ENCODE measurements at regions not wholly inside any gene's neighbourhood (a gene's known extent, or its start where the extent isn't known, plus 50 kb on each side); places are given as distances from the start of the nearest gene placed in this dataset.

DNA sequence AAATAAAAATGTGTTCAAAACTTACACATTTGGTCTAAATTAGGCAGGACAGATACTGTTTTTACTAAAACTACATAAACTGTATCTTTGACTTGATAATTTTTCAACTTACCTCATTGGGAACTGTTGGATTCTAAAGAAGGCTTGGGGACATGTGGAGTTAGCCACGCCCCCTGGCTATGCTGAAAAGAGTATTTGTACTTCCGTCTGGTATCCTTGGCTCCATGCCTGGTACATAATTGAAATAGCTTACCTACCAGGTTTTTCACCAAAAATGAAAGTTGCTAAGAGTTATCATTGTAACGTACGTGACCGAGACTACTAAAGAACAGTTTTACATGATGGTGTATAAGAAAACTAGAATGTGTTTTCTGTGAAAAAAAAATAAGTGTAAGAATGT lies 604.8 kb upstream of the IGFBP3 start:
- DNase-seq: no peak

- DNase-seq: no peak
Observed at GRCh38 chr7:46524350-46524749, 603.3 kb upstream of the IGFBP3 start.

DNA sequence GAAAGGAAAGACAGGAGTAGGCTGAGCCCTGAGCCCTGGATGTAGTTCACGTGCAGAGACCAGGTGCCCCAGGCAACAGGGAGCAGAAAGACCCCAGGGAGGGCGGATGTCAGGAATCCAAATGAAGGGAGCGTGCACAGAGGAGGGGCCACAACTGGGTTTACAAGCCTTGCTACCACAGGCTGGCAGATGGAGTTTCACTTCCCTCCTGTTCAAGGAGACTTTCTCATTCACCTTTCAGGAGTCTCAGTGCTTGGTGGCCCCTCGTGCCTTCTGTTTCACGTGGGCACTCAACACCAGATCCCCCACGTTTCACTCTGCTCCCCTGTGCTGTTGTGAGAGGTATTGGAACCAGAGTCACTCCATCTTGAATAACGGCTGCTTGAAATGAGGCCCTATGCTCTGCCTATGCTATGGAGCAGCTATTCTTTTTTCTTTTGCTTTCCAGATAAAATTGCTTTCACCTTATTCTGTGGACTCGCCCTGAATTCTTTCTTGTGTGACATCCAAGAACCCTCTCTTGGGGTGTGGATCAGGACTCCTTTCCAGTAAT lies 601.4 kb upstream of the IGFBP3 start:
- no peak for DNase-seq

- no peak for DNase-seq
Observed at GRCh38 chr7:46518713-46519112, 597.6 kb upstream of the IGFBP3 start.

- DNase-seq: no peak
Observed at GRCh38 chr7:46515844-46516590, 594.9 kb upstream of the IGFBP3 start.

GRCh38 chr7:46513447-46513848 lies 592.4 kb upstream of the IGFBP3 start:
- no peak for DNase-seq

DNA sequence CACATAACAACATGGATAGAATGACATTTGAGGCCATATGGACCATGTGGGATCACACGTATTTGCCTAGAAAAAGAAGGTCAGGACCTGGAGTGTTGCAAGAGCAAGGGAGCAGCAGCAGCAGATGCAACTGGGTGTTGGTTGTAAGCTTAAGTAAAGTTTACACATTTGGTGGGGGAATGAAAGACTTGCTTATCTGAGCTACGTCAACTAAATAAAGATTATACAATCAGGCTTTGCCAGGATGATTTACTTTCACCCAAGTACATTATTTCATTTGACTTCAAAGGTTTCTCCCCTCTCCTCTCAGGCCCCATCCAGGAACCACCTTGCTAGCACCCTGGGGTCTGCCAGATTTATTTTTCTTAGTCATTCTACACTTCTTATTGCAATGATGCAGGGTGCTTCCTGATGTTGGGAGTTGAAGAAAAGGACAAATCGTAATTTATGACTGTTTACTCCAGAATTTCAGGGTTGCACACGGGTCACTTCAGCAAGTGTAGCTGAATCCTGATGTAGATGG lies 591.9 kb upstream of the IGFBP3 start:
- DNase-seq: no peak

DNA sequence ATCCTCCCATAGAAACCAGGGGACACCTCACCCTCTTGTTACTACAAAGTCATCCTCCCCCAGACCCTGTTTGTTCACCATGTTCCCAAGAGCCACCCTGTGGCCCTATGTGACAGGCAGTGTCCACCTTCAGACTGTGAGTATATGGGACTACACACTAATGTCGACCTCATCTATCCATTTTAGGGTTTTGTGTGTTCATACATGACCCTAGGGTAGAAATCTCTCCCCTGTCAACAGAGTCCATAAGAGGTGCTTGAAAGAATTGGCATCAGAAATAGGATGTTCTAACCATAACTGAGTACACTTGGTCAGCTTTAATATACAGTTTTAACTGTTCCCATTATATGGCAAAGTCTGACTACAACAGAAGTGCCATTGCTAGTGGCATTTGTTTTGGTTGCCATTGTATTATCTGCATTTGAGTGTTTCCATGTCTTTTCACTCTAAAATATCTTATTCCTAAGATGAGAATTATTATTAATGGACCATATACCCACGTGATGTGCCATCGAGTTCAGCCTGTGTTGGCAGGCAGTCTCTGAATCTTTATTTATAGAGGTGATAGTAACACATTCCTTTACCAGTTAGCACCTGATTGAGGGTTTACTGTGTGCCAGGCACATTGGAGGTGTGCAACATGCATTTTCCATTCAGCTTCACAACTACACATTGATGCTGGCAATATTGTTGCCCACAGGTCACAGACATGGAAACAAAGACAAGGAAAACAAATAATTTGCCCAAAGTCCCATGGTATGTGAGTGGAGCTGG lies 590.6 kb upstream of the IGFBP3 start:
- DNase-seq: no peak

DNA sequence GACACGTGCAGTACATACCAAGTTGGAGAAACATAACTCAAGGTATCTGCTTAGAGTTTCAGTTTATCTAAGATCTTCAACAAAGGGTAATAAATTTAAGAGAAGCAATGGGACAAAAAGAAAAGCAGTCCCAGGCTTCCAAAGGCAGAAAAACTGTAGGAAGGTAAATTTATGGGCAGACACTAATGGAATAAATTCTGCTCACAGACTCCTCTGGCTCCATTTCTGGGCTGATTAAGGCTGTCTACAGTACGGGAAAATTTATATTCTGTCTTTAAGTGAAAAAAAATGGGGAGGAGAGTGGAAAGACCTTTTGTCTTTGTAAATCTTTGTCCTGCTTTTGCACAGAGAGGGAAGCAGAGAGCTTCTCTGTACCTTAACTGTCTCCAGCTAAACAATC lies 587.5 kb upstream of the IGFBP3 start:
- no peak for DNase-seq

GRCh38 chr7:46507560-46507959 lies 586.5 kb upstream of the IGFBP3 start:
- no peak for DNase-seq

GRCh38 chr7:46494441-46494840 lies 573.4 kb upstream of the IGFBP3 start:
- DNase-seq: no peak

- DNase-seq: no peak
Observed at GRCh38 chr7:46494028-46494427, 573.0 kb upstream of the IGFBP3 start.

DNA sequence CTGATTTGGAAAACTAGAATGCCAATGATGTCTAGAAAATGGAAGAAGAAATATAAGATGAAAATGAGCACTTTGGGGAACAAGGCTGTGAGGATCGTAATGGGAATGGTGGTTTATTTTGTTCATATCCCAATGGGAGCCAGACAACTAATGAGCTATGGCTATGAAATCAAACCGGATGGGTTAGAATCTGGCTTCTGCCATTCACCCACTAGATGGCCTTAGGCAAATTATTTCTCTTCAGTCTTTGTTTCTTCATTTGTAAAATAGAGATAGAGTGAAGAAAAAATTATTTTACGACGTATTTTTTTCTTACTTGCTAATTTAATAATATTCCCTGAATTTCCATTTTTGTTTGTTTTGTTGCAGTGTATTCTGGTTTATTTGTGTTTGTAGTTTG lies 572.1 kb upstream of the IGFBP3 start:
- DNase-seq: no peak

DNA sequence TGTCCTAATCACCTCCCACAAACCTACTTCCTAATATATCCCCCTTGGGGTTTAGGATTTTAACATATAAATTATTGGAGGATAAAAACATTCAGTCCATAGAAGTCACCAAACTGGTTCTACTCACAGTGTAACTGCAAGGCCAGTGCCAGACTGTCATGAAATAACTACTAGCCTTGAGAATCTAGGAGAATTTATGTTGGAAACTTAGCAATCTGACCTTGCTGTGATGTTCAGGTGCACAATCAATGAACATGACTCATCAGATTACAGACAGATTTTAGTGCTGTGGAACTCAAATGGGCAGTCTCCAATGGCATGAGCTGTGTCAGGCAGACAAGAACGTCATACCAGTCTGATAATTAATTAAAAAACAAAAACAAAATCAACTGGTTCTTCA lies 571.4 kb upstream of the IGFBP3 start:
- no peak for DNase-seq

DNA sequence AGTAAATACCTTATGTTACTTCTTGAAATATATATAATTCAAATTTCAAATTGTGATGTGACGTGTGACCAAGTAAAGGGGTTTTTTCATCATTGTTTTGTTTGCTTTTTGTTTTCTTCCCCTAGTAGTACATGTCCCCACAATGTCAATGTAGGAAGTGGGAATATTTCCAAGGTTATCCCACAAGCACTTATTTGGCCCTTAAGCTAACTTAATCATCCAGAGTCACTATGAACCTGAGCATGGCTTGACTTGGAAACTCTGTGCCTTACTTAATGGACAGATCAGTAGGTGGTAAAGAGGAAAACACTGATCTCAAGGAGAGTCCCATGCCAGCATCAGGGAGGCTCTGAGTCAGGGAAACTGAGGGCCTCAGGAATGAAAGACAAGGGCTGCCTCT lies 569.3 kb upstream of the IGFBP3 start:
- DNase-seq: no peak

- no peak for DNase-seq
Observed at GRCh38 chr7:46489106-46489505, 568.0 kb upstream of the IGFBP3 start.

- DNase-seq: no peak
Observed at GRCh38 chr7:46488607-46489006, 567.5 kb upstream of the IGFBP3 start.

- no peak for DNase-seq
Observed at GRCh38 chr7:46486256-46487206, 565.5 kb upstream of the IGFBP3 start.

GRCh38 chr7:46485481-46486065 lies 564.5 kb upstream of the IGFBP3 start:
- no peak for DNase-seq

DNA sequence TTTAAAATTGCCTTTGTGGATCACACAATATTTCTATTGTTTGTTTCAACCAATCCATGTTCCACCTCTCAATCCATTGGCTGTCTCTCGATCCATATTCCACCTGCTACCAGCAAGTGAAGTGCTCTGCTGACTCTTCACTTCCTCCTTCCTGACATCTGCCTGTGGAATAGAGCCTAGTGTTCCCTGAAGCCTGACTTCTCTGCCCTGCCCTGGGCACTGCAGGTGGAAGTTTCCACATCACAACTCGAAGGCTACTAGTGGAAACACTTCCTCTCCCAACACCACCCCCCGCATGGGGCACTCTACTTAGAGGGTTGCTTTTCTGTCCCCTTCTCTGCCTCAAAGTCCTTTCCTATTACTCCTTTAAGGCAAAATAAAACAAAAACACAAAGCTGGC lies 563.8 kb upstream of the IGFBP3 start:
- no peak for DNase-seq

GRCh38 chr7:46480619-46481018 lies 559.5 kb upstream of the IGFBP3 start:
- DNase-seq: no peak

GRCh38 chr7:46479680-46480079 lies 558.6 kb upstream of the IGFBP3 start:
- DNase-seq: no peak

Data from CD4-positive, alpha-beta T cell treated with Interleukin-21 for 1 hour (primary cell).